Fibroblast of lung (primary cell): ENCODE measurements at regions not wholly inside any gene's neighbourhood (a gene's known extent, or its start where the extent isn't known, plus 50 kb on each side); places are given as distances from the start of the nearest gene placed in this dataset.

Source experiments
- CTCF ChIP-seq, 2 donors: IDR thresholded peaks in 1 of 2; conservative IDR thresholded peaks in 1 of 2; 1 replicate in 1 of 2; 2 replicates in 1 of 2; pipeline ENCODE4 v1.5.1; 2011 to 2012; ENCODE audit warnings: low read length in 2 of 2, control low read depth in 1 of 2, inconsistent platforms in 1 of 2, low read depth in 1 of 2, mild to moderate bottlenecking in 1 of 2
- EZH2 ChIP-seq: IDR thresholded peaks from 2 replicates; pipeline ENCODE4 v1.5.1; 2012; ENCODE audit warnings: low read length, control low read depth, mild to moderate bottlenecking; ENCODE audit errors: missing control alignments

- no peak for TF ChIP-seq CTCF (conservative IDR thresholded peaks at IDR 0.05 in 1 of 2, IDR thresholded peaks at IDR 0.05 in 1 of 2; ENCODE audit: low read depth in 1 of 2, low read length in 2 of 2)
- no peak for TF ChIP-seq EZH2
Measured at GRCh38 chr11:130720232-130721022, 195.9 kb downstream of the SNX19 start.
